LNCaP clone FGC (cell line): ENCODE measurements at regions not wholly inside any gene's neighbourhood (a gene's known extent, or its start where the extent isn't known, plus 50 kb on each side); places are given as distances from the start of the nearest gene placed in this dataset.

Experiments
- DNase-seq: peaks from one replicate; pipeline ENCODE4 v3.0.0-alpha.2; 2011; ENCODE audit warnings: low read depth
- H3K4me3 ChIP-seq: 2 replicates; pipeline ENCODE4 v1.5.1; 2011; ENCODE audit warnings: mild to moderate bottlenecking, low read depth, low read length, control low read depth
- TF ChIP-seq, protein P1 (sequence below): IDR thresholded peaks from 2 replicates; pipeline ENCODE4 v1.5.1; 2012; ENCODE audit warnings: mild to moderate bottlenecking; ENCODE audit not compliant: control insufficient read depth, insufficient read depth; ENCODE audit errors: extremely low read depth

DNA sequence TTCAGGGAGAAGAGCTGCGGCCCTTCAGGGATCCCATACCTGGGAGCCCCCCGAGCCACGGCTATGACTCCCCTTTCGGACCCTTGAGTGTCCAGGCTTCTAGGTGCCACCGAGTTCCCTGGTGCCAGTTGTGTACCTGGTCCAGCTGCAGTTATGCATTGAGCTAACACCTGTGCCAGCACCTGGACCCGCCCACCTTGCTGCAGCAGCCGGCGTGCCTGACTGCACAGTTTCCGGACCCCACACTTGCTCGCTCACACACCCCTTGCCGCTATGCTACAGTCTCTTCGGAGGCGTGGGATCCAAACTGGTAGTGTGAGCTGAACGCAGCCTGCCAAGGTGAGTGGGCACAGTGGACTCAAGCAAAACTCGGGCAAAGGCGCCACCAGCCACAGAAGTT, 284.5 kb upstream of the ROBO1 start:
- no peak for DNase-seq
- no peak overlapping the region for H3K4me3 ChIP-seq
- TF ChIP-seq, protein P1, sequence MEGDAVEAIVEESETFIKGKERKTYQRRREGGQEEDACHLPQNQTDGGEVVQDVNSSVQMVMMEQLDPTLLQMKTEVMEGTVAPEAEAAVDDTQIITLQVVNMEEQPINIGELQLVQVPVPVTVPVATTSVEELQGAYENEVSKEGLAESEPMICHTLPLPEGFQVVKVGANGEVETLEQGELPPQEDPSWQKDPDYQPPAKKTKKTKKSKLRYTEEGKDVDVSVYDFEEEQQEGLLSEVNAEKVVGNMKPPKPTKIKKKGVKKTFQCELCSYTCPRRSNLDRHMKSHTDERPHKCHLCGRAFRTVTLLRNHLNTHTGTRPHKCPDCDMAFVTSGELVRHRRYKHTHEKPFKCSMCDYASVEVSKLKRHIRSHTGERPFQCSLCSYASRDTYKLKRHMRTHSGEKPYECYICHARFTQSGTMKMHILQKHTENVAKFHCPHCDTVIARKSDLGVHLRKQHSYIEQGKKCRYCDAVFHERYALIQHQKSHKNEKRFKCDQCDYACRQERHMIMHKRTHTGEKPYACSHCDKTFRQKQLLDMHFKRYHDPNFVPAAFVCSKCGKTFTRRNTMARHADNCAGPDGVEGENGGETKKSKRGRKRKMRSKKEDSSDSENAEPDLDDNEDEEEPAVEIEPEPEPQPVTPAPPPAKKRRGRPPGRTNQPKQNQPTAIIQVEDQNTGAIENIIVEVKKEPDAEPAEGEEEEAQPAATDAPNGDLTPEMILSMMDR: no peak

DNA sequence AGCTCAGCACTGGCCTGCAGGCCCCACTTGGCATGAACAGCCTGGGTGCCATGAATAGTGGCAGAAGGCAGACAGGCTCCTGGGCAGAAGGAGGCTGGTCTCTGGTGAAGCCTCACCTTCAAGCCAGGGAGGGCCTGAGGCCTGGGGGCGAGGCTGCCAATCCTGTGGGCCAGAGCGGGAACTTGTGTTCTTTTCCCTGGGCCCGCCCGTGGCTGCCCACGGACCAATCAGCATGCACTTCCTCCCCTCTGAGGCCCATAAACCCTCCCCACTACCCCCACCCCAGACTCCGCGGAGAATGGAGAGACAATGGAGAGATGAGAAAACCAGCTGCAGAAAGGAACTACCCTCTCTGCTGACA, 283.8 kb upstream of the ROBO1 start:
- no peak overlapping the region for H3K4me3 ChIP-seq
- DNase-seq: no peak
- TF ChIP-seq, protein P1: no peak

DNA sequence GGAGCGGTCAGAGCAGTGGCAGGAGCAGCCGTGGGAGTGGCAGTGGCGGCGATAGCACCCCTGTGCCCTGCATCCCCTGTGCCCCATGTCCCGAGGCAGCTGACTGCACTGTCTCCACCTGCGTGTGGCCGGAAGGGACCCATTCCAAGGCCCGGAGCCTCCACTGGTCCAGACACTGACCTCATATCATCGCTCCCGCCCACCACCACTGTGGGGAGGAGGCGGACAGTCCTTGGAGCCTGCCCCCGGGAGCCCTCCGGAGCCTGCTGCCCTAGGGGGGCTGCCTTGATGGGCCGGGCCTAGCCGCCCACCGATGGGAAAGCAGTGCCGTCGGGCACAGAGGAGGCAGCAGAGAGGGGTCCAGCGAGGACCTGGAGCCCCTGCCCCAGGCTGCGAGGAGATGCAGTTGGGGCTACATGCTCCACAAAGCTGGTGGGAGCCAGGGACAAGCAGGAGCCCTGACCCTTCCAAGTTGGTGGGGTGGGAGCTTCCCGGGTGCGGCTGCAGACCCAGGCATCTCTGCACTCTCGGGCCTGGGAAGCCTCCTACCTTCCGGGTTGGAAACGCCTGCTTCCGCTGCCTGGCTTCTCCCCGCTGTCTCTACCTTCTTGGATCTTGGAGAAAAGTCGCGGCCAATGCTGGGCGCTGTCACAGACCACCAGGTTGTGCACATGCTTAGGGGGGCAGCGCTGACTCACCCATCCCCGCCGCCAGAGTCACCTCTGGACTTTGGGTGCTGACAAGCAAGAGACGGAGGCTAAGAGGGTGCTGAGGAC, 283.2 kb upstream of the ROBO1 start:
- no peak for DNase-seq
- TF ChIP-seq, protein P1: no peak

DNA sequence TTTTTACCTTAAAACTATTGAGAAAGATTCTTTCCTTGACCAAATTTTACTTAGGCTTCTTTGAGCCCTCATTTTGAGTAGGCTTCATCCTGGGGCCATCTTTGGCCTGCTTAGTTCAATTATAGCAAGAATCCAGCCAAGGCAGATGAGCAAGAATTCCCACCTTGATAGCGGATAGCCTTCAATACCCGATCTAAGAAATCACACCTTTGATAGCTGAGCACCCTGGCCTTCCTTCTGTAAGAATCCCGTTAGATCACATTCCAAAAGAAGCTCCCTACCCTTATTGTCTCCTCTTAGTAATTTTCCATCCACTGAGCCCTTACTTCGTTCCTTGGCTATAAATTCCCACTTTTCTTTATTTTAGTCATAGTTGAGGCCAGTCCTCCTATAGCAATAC, 275.4 kb upstream of the ROBO1 start:
- TF ChIP-seq, protein P1: no peak
- no peak overlapping the region for H3K4me3 ChIP-seq
- DNase-seq: no peak

More for the DNA sequence above, 283.2 kb upstream of the ROBO1 start:
- H3K4me3 ChIP-seq: no peak overlapping the region

DNA sequence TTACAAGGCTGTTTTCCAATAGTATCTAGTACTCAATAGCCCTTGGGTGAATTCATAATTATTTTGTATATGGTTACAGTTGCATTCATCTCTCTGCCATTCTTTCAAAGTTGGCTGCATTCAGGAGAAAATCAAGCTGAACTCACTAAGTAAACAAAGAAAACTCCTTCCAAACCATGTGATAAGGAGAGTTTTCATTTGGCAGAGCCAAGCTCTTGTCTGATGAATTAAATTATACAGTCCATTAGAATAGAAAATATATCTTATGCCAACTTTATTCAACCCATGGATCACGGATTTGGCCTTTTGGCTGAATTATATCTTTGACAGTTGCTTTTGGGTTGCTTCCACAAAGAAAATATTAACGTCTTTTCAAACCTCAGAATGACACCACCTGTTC, 272.3 kb upstream of the ROBO1 start:
- DNase-seq: no peak
- no peak overlapping the region for H3K4me3 ChIP-seq
- TF ChIP-seq, protein P1: no peak

DNA sequence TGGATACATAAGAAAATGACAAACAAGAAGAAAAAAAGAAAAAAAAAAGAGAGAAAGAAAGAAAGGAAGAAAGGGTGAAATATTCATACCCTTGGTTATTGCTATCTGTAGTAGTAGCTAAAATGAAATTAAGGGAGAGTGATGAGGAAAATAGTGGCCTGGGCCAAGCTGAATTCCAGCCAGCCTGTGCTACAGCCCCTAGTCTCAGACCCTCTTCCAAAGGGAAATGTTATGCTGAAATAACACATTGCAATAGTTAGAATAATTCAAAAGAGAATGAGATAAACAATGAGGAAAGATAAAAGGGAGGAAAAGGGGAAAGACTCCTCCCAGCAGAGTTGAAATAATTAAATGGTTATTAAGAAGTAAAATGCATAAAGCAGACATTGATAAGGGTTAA, 268.4 kb upstream of the ROBO1 start:
- TF ChIP-seq, protein P1: no peak
- DNase-seq: no peak
- no peak overlapping the region for H3K4me3 ChIP-seq

DNA sequence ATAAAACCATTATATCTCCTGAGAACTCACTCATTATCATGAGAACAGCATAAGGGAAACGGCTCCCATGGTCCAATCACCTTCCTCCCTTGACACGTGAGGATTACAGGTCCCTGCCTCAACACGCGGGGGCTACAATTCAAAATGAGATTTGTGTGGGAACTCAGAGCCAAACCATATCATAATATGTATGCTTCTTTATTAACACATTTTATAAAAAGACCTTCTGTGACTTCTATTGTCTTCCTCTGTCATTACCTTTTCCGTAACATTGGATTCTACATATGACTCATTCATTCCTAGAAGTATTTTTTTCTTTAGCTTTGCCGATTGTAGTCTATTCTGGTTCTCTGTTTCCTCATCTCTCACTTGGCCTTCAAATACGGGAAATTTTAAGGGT, 267.2 kb upstream of the ROBO1 start:
- DNase-seq: no peak
- TF ChIP-seq, protein P1: no peak
- no peak overlapping the region for H3K4me3 ChIP-seq
